Tibial nerve (tissue), 4 donors: ENCODE measurements at regions not wholly inside any gene's neighbourhood (a gene's known extent, or its start where the extent isn't known, plus 50 kb on each side); places are given as distances from the start of the nearest gene placed in this dataset.

Source experiments
- DNase-seq, 2 donors: peaks; one replicate each; pipeline ENCODE4 v3.0.0-alpha.2; 2019; ENCODE audit warnings: low spot score in 2 of 2
- H3K27ac ChIP-seq, 4 donors: fragments of 200-600 bp; sonication (generic) in 3 of 4; one replicate each; pipeline ENCODE4 v1.5.1; 2017 to 2019; ENCODE audit warnings: mild to moderate bottlenecking in 1 of 4
- H3K27me3 ChIP-seq, 2 donors: fragments of 200-600 bp; sonication (generic) in 1 of 2; one replicate each; pipeline versions ENCODE4 v1.5.1 to v1.6.0; 2017 to 2019
- H3K36me3 ChIP-seq, 3 donors: fragments of 200-600 bp; sonication (generic); one replicate each; pipeline ENCODE4 v1.5.1; 2018 to 2019
- H3K4me1 ChIP-seq, 4 donors: fragments of 200-600 bp; sonication (generic) in 3 of 4; one replicate each; pipeline ENCODE4 v1.5.1; 2017 to 2019
- H3K4me3 ChIP-seq, 4 donors: fragments of 200-600 bp; sonication (generic) in 3 of 4; one replicate each; pipeline ENCODE4 v1.5.1; 2017 to 2019; ENCODE audit warnings: mild to moderate bottlenecking in 1 of 4, moderate library complexity in 1 of 4
- H3K9me3 ChIP-seq, 4 donors: fragments of 200-600 bp; sonication (generic) in 3 of 4; one replicate each; pipeline ENCODE4 v1.5.1; 2017 to 2019
- EP300 ChIP-seq, 2 donors: sonication (generic); formaldehyde crosslinking; IDR thresholded peaks; one replicate each; pipeline ENCODE4 v1.6.1; 2017; ENCODE audit warnings: antibody characterized with exemption in 2 of 2, mild to moderate bottlenecking in 1 of 2
- POLR2A ChIP-seq, 2 donors: fragments of 450-650 bp; IDR thresholded peaks; one replicate each; pipeline ENCODE4 v1.6.1; 2017; ENCODE audit warnings: antibody characterized with exemption in 2 of 2, mild to moderate bottlenecking in 2 of 2, moderate library complexity in 2 of 2
- WGBS, 2 donors: methylation state at CpG; one replicate each; pipeline ENCODE4 v1.1.5; 2018; 5-methylcytosine and 5-hydroxymethylcytosine counted together
- TF ChIP-seq, protein P1 (sequence below), 5 experiments: fragments of 200-600 bp in 3 of 5; fragments of 450-650 bp in 2 of 5; sonication (generic) in 3 of 5; IDR thresholded peaks; one replicate each; pipeline ENCODE4 v1.5.1; 2016 to 2019; ENCODE audit warnings: antibody characterized with exemption in 5 of 5, mild to moderate bottlenecking in 3 of 5, moderate library complexity in 2 of 5

DNA sequence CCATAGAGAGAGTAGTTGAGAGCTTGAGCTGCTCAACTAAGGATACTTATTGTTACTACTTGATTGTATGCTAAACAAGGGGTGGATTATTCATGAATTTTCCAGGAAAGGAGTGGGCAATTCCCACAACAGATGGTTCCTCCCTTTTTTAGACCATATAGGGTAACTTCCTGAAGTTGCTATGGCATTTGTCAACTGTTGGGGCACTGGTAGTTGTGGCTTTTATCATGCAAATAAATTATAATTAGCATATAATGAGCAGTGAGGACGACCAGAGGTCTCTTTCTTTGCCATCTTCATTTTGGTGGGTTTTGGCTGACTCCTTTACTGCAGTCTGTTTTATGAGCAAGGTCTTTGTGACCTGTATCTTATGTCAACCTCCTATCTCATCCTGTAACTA, 1403.5 kb upstream of the PABPC4L start:
- TF ChIP-seq POLR2A (IDR thresholded peaks at IDR 0.05) (no peak), EP300 (IDR thresholded peaks at IDR 0.05) (no peak)
- TF ChIP-seq, protein P1, sequence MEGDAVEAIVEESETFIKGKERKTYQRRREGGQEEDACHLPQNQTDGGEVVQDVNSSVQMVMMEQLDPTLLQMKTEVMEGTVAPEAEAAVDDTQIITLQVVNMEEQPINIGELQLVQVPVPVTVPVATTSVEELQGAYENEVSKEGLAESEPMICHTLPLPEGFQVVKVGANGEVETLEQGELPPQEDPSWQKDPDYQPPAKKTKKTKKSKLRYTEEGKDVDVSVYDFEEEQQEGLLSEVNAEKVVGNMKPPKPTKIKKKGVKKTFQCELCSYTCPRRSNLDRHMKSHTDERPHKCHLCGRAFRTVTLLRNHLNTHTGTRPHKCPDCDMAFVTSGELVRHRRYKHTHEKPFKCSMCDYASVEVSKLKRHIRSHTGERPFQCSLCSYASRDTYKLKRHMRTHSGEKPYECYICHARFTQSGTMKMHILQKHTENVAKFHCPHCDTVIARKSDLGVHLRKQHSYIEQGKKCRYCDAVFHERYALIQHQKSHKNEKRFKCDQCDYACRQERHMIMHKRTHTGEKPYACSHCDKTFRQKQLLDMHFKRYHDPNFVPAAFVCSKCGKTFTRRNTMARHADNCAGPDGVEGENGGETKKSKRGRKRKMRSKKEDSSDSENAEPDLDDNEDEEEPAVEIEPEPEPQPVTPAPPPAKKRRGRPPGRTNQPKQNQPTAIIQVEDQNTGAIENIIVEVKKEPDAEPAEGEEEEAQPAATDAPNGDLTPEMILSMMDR (IDR thresholded peaks at IDR 0.05): no peak
- Histone ChIP-seq H3K27ac (no peak overlapping the region), H3K36me3 (no peaks in the 10 kb centered on the region), H3K4me3 (no peak overlapping the region), H3K27me3 (no peaks in the 10 kb centered on the region), H3K4me1 (no peaks in the 10 kb centered on the region), H3K9me3 (peaks cover 0 to 13% (median 0%) of the 10 kb centered on the region in 4 donors)
- 21 to 46% methylated on average over 1 of the region's 1 CpG for WGBS, 2 donors
- no peak for DNase-seq

DNA sequence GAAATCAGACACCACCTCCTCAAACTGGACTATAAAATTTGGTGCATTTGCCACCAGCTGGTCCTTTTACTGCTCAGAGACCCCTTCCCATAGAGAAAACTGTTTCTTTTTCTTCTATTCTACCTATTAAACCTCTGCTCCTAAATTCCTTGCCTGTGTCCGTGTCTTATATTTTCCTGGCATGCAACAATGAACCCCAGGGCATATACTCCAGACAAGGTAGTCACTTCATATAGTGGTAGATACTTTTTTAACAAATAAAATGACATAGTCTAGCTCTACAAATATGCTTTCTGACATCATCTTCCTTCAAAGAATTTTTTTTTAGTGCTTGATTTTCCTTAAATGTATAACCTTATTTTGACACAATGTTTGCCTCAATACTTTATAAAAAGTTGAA, 1402.9 kb upstream of the PABPC4L start:
- H3K27me3 ChIP-seq: no peaks in the 10 kb centered on the region
- TF ChIP-seq, protein P1 (IDR thresholded peaks at IDR 0.05): no peak
- no peak for TF ChIP-seq EP300 (IDR thresholded peaks at IDR 0.05)
- TF ChIP-seq POLR2A (IDR thresholded peaks at IDR 0.05): no peak
- H3K36me3 ChIP-seq: no peaks in the 10 kb centered on the region
- WGBS, 2 donors: 74 to 80% methylated on average over 1 of the region's 1 CpG
- no peaks in the 10 kb centered on the region for H3K4me1 ChIP-seq
- no peak overlapping the region for H3K4me3 ChIP-seq
- peaks cover 0 to 13% (median 2%) of the 10 kb centered on the region in 4 donors for H3K9me3 ChIP-seq
- H3K27ac ChIP-seq: no peak overlapping the region
- DNase-seq: no peak

DNA sequence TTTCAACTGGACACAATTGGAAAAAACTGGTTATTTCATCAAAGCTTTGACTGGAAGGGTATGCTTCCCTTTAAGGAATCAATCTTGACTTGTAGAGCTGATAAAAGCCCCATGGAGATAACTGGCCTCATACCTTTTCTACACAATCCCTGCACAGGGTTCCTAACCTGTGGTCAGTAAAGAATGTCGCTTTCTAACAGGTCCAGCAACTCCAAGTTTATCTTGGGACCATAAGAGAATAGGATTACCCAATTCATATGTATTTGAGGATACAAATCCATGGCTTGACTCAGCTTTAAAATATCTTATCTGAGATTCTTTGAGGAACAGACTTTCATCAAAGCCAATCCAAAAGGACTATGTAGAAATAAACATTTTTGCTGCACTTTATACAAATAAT, 1399.8 kb upstream of the PABPC4L start:
- peaks cover 0 to 24% (median 4%) of the 10 kb centered on the region in 4 donors for H3K9me3 ChIP-seq
- no peaks in the 10 kb centered on the region for H3K36me3 ChIP-seq
- H3K27ac ChIP-seq: no peak overlapping the region
- no peaks in the 10 kb centered on the region for H3K4me1 ChIP-seq
- no peaks in the 10 kb centered on the region for H3K27me3 ChIP-seq
- DNase-seq: no peak
- no peak overlapping the region for H3K4me3 ChIP-seq
- 54 to 73% methylated on average over 1 of the region's 1 CpG for WGBS, 2 donors
- TF ChIP-seq EP300 (IDR thresholded peaks at IDR 0.05): no peak
- TF ChIP-seq POLR2A (IDR thresholded peaks at IDR 0.05): no peak
- TF ChIP-seq, protein P1 (IDR thresholded peaks at IDR 0.05): no peak

DNA sequence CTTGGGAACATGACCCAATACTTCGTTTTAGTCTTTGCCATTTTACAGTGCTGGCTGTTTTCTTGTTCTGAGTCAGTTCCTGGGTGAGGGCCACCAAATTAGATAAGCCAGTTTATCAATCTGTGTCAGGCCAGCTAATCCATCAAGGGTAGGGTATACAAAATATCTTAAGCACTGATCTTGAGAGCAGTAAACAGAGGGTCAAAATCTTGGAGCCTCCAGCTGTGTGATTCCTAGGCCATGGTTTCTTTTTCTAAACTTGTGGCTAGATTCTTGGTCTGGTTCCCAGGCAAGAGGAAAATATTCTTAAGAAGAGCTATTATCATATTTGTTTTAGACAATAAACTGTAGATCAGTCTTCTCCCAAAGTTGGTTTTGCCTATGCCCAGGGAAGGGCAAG, 1396.6 kb upstream of the PABPC4L start:
- H3K4me3 ChIP-seq: no peak overlapping the region
- no peak for DNase-seq
- TF ChIP-seq, protein P1 (IDR thresholded peaks at IDR 0.05): no peak
- TF ChIP-seq EP300 (IDR thresholded peaks at IDR 0.05) (no peak), POLR2A (IDR thresholded peaks at IDR 0.05) (no peak)
- 50 to 65% methylated on average over 1 of the region's 1 CpG for WGBS, 2 donors
- no peaks in the 10 kb centered on the region for H3K27me3 ChIP-seq
- peaks cover 0 to 30% (median 4%) of the 10 kb centered on the region in 4 donors for H3K9me3 ChIP-seq
- H3K4me1 ChIP-seq: no peaks in the 10 kb centered on the region
- H3K27ac ChIP-seq: no peak overlapping the region
- no peaks in the 10 kb centered on the region for H3K36me3 ChIP-seq

DNA sequence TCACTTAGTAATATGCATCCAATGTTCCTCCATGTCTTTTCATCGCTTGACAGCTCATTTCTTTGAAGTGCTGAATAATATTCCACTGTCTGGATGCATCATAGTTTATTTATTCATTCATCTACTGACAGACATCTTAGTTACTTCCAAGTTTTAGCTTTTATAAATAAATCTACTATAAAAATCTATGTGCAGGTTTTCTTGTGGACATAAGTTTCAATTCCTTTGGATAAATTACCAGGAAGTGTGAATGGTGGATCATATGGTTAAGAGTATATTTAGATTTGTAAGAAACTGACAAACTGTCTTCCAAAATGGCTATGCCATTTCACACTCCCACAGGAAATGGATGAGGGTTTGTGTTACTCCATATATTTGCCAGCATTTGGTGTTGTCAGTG, 1392.9 kb upstream of the PABPC4L start:
- Histone ChIP-seq H3K27ac (no peak overlapping the region), H3K27me3 (no peaks in the 10 kb centered on the region), H3K4me3 (no peak overlapping the region), H3K4me1 (no peaks in the 10 kb centered on the region), H3K36me3 (no peaks in the 10 kb centered on the region), H3K9me3 (peaks cover 0 to 17% (median 2%) of the 10 kb centered on the region in 4 donors)
- no peak for TF ChIP-seq POLR2A (IDR thresholded peaks at IDR 0.05)
- TF ChIP-seq EP300 (IDR thresholded peaks at IDR 0.05): no peak
- TF ChIP-seq, protein P1 (IDR thresholded peaks at IDR 0.05): no peak
- WGBS, 2 donors: 85 to 87% methylated on average over 1 of the region's 1 CpG
- no peak for DNase-seq
